ENCODE measurements at regions not wholly inside any gene's neighbourhood (a gene's known extent, or its start where the extent isn't known, plus 50 kb on each side); places are given as distances from the start of the nearest gene placed in this dataset.
A peak's percentile ranks its signal among the peaks of the same experiment; 100 is the strongest.
"Not testable (repeated sequence)": the region's sequence is repeated elsewhere in the genome, so short reads cannot be mapped to it uniquely, and the experiment has no call there.

DNA sequence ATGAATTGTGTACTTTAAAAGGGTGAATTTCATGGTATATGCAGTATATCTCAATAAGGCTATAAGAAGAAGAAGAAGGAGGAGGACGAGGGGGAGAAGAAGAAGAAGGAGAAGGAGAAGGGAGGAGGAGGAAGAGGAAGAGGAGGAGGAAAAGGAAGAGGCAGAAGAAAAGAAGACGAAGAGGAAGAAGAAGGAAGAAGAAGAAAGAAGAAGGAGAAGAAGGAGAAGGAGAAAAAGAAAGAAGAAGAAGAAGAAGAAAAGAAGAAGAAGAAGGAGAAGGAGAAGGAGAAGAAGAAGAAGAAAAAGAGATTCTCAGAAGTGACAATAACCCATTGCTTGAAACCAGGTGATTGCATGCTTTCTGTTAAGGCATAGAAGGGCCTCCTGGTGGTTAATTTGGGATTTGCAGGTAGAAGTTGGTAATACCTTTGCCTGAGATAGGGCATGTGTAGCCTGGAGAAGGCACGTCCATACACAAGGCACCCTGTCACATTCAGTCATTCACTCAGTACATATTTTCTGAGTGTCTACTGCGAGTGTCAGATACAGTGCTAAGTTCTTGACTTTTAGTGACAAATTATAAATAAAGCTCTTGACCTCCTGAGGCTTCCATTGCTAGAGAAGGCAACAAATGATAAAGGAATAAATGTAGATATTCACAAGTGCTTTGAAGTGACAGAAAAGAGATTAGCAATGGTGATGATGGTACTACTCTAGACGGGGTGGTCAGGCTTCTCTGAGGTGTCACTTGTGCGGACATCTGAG is 231.3 kb downstream of the NPR3 start:
- H3K27ac ChIP-seq = no peak overlapping the region
- no peaks in the 10 kb centered on the region; the same call in 1 of the 2 replicates for H3K27me3 ChIP-seq
- peak; percentile 33 to 71 for DNase-seq
- H3K4me3 ChIP-seq = no peak overlapping the region
- H3K36me3 ChIP-seq = no peaks in the 10 kb centered on the region
- no peaks in the 10 kb centered on the region for H3K4me1 ChIP-seq
- 0 out of 2 replicates have a peak, but pooled peaks cover 2% of the 10 kb centered on the region for H3K9me3 ChIP-seq (replicated peaks)

DNA sequence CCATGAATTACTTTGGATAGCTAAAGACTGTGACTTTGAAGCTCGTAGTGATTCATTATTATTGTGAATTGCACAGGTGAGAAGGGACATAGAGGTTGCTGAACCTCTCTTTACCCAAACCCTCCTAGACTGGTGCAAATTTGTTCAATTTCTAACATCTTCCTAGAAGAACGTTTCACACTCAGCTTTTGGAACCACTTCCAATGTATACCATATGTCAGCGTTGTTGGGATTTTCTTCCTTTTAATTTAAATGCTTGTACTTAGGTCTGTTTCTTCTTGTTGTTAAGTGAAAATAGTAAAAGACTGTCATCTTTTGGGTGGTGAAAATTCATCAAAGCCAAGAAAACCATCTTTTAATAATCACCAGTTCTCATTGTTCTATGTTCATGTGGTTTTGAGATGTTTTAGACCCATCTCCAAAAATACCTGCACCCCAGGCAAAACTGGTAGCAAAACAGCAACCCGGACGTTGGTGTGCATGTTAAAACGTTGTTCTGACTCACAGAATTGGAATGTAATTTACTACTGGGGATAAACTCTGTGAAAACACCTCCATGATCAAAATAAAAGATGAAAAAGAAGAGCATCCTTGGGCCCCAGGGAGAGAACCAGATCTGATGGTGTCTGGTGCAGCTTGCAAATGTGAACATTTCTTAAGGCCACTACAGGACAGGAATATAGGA is 238.3 kb downstream of the NPR3 start:
- H3K4me3 ChIP-seq = no peak overlapping the region
- H3K27me3 ChIP-seq = no peaks in the 10 kb centered on the region
- no peak for DNase-seq
- H3K36me3 ChIP-seq = no peaks in the 10 kb centered on the region
- H3K4me1 ChIP-seq = no peaks in the 10 kb centered on the region
- H3K9me3 ChIP-seq (replicated peaks) = no peaks in the 10 kb centered on the region
- no peak overlapping the region for H3K27ac ChIP-seq

DNA sequence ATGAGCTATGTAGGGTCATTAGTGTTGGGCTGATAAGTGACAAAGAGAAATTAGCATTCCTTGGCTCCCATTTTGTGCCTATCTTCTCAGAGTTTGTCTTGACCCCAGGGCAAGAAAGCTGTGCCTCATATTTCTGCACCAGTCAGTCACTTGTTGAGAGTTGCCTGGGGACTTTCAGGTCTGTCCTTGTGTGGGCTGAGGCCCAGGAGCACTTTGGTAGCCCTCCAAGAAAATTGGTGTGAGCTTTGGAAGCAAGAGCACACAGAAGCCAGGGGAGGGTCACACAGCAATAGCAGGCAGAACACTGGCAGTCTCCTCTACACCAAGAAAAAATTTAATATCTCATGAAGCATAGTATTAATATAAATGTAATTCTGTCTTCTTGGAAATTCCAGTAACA is 239.9 kb downstream of the NPR3 start:
- Histone ChIP-seq H3K27ac (no peak overlapping the region), H3K4me1 (no peaks in the 10 kb centered on the region), H3K27me3 (no peaks in the 10 kb centered on the region), H3K4me3 (no peak overlapping the region), H3K36me3 (no peaks in the 10 kb centered on the region), H3K9me3 (replicated peaks) (no peaks in the 10 kb centered on the region)
- DNase-seq = no peak

DNA sequence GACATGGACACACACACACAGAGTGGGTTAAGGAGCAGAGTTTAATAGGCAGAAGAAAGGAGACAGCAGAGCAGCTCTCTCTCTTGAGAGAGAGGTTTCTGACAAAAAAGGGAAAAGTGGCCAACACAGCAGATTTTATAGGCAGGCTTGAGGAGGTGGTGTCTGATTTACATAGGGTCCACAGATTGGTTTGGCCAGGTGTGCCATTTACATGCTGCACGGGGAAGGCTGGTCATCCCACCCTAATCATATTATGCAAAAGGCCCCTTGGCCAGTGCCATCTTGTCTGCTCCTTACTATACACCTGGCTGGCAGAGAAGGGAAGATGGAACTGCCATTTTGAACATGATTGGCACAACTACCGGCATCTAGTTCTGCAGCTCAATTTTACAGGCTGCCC is 240.8 kb downstream of the NPR3 start:
- no peak for DNase-seq
- Histone ChIP-seq H3K27me3 (no peaks in the 10 kb centered on the region), H3K4me3 (no peak overlapping the region), H3K9me3 (replicated peaks) (no peaks in the 10 kb centered on the region), H3K27ac (no peak overlapping the region), H3K4me1 (no peaks in the 10 kb centered on the region), H3K36me3 (no peaks in the 10 kb centered on the region)

DNA sequence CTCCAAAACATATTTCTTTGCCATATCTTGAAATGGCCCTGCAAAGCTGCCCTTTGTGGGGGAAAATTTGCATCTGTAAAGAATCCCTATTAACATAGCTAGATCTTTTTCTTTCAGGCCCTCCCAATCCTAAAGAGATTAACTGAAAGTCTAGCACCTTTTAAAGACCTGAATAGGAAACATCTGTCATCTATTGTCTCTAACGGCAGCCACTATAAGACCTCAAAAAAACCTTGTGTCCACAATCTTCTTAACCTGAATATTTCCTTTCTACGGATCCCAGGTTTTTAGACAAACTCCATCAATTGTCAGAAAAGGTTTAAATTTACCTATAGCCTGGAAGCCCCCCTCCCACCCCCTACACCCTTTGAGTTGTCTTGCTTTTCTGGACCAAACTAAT is 241.3 kb downstream of the NPR3 start:
- H3K36me3 ChIP-seq = not testable (repeated sequence)

DNA sequence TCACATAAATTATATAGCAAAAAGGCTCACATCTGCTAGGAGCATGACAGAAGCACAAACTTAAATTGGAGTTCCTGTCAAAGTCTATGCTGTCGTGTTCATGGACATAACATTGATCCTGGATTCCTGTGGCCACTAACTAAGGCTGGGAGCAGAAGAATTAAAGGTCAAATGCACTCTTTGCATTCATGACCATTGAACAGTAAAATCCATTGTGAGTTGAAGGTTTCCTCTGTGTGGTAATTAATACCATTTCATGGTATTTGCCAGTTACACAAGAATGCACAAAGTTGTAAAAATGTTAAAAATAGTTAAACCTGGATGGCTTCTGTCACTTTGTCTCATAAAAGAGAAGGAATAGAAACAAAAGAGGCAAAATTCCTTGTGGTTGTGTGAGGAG is 242.6 kb downstream of the NPR3 start:
- H3K36me3 ChIP-seq = no peaks in the 10 kb centered on the region
- DNase-seq = no peak
- no peak overlapping the region for H3K4me3 ChIP-seq
- no peaks in the 10 kb centered on the region for H3K9me3 ChIP-seq (replicated peaks)
- no peaks in the 10 kb centered on the region for H3K4me1 ChIP-seq
- H3K27me3 ChIP-seq = no peaks in the 10 kb centered on the region
- no peak overlapping the region for H3K27ac ChIP-seq

More for the DNA sequence above, 241.3 kb downstream of the NPR3 start:
- H3K27ac ChIP-seq; DNase-seq; H3K27me3 ChIP-seq; H3K4me1 ChIP-seq; H3K4me3 ChIP-seq; H3K9me3 ChIP-seq (replicated peaks): not testable (repeated sequence)

DNA sequence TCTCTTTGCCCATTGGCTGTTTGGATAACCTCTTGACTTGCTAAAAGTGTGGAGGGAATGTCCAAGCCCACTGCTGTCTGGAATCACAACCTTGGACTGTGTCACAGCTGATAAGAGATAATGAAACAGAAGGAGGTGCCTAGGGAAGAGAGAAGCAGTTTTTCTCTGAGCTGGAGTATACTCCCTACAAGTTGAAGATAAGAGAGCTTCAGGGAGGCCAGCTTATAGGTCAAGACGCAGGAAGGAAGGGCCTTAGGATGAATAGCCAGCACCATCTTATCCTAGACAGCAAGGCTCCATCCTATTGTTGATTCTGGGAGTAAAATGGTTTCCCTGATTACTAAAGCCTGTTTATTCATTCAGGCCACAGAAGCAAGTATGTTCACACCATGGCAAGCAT is 244.7 kb downstream of the NPR3 start:
- Histone ChIP-seq H3K27ac (no peak overlapping the region), H3K9me3 (replicated peaks) (no peaks in the 10 kb centered on the region), H3K27me3 (no peaks in the 10 kb centered on the region), H3K4me3 (no peak overlapping the region), H3K36me3 (no peaks in the 10 kb centered on the region), H3K4me1 (no peaks in the 10 kb centered on the region)
- no peak for DNase-seq

DNA sequence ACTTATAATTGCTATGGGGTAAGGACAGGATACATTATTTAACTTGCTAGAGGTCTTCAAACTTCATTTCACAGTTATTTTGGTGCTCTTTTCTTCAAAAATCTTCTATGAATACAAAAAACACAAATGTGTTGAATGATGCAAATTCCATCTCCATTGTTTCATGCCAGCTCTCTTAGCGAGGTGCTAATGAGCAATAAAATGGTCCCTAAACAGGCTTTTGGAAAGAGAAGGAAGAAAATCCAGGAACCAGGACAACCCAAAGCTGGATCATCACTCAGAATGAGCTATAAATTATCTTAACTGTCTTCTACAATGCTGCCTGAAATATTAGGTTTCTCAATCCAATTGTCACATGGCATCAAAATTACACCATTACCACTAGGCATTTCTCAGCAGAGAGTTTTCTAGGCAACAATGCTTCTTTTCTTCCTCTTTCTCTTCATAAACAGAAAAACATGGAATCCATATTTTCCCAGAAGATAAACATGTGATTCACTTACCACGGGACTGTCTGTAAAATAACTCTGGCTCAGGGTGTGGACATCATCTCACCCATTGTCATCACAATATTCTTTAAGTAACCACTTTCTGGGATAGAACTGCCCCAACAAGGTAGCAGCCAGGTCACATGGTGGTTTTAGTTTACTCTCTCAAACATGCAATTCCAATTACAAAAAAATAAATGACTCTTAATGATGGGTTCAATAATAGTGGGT is 249.4 kb downstream of the NPR3 start:
- no peak for DNase-seq
- no peak overlapping the region for H3K27ac ChIP-seq
- H3K4me1 ChIP-seq = no peaks in the 10 kb centered on the region
- no peak overlapping the region for H3K4me3 ChIP-seq
- H3K36me3 ChIP-seq = no peaks in the 10 kb centered on the region
- H3K27me3 ChIP-seq = no peaks in the 10 kb centered on the region
- H3K9me3 ChIP-seq (replicated peaks) = no peaks in the 10 kb centered on the region

DNA sequence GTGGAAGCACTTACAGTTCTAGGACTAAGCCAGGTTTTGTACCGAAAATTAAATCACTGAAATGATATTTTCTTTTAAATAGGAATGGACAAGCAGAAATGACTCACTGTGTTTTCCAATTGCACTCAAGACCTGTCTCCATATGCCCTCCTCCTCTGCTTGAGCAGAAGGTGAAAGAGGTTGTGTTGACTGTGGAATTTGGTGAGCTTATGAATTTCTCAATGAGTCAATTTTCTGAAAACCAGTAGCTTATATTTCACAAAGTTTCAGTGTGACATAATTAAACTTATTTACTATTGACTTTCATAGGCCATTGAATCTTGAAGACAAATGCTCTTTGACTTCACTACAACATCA is 249.9 kb downstream of the NPR3 start:
- no peak overlapping the region for H3K4me3 ChIP-seq
- no peaks in the 10 kb centered on the region for H3K9me3 ChIP-seq (replicated peaks)
- H3K36me3 ChIP-seq = no peaks in the 10 kb centered on the region
- H3K4me1 ChIP-seq = no peaks in the 10 kb centered on the region
- no peaks in the 10 kb centered on the region for H3K27me3 ChIP-seq
- no peak overlapping the region for H3K27ac ChIP-seq
- no peak for DNase-seq

DNA sequence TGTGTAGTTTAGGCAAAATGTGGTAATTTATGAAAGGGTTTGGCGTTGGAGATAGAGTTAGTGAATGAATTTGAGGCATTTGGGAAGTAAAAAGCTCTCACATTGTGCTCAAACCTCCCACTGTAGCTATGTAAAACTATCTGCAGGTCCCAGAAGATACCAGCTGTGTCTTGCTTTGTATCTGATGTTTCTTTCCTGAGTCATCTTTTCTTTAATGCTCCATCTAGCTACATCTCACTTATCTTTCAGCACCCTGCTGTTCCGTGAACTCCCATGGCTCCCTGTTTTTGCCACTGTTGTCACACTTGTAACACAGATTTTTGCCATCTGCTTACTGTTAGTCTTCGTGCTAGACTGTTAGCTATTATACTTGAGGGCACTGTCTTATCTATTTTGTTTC is 253.1 kb downstream of the NPR3 start:
- H3K4me1 ChIP-seq = no peaks in the 10 kb centered on the region
- H3K27me3 ChIP-seq = no peaks in the 10 kb centered on the region
- H3K27ac ChIP-seq = no peak overlapping the region
- no peaks in the 10 kb centered on the region for H3K36me3 ChIP-seq
- no peak overlapping the region for H3K4me3 ChIP-seq
- DNase-seq = no peak
- no peaks in the 10 kb centered on the region for H3K9me3 ChIP-seq (replicated peaks)

DNA sequence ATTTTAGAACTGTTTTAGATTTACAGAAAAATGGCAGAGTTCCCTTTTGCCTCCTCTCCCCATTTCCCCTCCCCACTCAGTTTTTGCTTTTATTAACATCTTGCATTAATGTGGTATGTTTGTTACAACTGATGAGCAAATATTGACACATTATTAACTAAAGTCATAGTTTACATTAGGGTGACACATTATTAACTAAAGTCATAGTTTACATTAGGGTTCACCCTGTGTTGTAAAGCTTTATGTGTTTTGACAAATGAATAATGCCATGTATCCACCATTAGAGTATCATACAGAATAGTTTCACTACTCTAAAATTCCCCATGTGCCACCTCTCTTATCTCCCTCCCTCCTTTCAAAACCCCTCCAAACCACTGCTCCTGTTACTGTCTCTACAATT is 262.5 kb downstream of the NPR3 start:
- H3K27ac ChIP-seq = no peak overlapping the region
- no peak overlapping the region for H3K4me3 ChIP-seq
- no peak for DNase-seq
- H3K36me3 ChIP-seq = no peaks in the 10 kb centered on the region
- no peaks in the 10 kb centered on the region for H3K27me3 ChIP-seq
- no peaks in the 10 kb centered on the region for H3K4me1 ChIP-seq
- H3K9me3 ChIP-seq (replicated peaks) = no peaks in the 10 kb centered on the region

DNA sequence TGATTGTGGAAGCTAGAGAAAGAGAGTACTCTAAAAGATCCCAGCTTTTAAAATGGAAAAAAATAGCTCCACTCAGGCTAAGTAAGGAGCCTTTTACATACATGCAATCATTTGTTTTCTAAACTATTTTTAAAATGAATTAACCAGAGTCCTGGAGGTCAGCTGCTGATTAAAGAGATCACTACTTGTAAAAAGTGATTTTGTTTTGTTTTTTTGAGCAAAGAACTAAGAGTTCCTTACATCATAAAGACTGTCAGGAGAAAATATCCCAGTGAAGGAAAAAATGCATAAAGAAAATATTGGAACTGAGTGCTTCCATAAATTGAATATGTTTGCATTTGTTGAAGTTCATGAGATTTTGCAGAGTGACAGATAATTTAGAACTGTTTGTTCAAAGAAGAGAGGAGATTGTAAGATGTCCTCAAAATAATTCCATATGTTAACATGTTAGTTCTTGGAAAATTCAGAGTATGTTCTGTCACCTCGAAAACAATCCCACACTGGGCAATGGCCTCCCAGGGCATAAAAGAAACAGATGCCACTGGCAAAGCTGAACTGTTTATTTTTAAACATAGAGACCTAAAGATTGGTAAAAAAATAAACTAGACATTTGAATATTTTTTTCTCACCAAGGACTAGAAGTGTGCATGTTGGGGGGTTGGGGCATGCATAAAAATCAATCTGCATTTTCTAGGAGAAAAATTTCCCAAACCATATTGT is 264.7 kb downstream of the NPR3 start:
- no peaks in the 10 kb centered on the region for H3K36me3 ChIP-seq
- H3K27ac ChIP-seq = no peak overlapping the region
- no peak for DNase-seq
- H3K27me3 ChIP-seq = no peaks in the 10 kb centered on the region
- no peak overlapping the region for H3K4me3 ChIP-seq
- H3K4me1 ChIP-seq = no peaks in the 10 kb centered on the region
- H3K9me3 ChIP-seq (replicated peaks) = no peaks in the 10 kb centered on the region

DNA sequence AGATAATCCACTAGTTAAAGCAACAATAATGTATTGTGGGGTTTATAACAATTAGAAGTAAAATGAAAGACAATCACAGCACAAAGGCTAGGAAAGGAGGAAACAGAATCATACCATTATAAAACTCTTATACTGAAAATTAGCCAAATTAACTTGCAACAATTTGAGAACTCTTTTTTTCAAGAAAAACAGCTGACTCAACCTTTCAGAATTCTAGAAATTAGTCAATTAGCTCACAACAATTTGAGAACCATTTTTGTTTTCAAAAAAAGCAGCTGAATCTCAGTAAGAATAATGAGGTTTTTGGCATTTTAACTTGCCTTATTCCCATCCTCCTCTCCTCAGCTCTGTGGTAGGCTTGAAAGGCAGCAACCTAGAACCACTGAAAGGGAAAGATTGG is 269.9 kb downstream of the NPR3 start:
- Histone ChIP-seq H3K27me3 (no peaks in the 10 kb centered on the region), H3K9me3 (replicated peaks) (no peaks in the 10 kb centered on the region), H3K36me3 (no peaks in the 10 kb centered on the region), H3K27ac (no peak overlapping the region), H3K4me1 (no peaks in the 10 kb centered on the region), H3K4me3 (no peak overlapping the region)
- DNase-seq = no peak

DNA sequence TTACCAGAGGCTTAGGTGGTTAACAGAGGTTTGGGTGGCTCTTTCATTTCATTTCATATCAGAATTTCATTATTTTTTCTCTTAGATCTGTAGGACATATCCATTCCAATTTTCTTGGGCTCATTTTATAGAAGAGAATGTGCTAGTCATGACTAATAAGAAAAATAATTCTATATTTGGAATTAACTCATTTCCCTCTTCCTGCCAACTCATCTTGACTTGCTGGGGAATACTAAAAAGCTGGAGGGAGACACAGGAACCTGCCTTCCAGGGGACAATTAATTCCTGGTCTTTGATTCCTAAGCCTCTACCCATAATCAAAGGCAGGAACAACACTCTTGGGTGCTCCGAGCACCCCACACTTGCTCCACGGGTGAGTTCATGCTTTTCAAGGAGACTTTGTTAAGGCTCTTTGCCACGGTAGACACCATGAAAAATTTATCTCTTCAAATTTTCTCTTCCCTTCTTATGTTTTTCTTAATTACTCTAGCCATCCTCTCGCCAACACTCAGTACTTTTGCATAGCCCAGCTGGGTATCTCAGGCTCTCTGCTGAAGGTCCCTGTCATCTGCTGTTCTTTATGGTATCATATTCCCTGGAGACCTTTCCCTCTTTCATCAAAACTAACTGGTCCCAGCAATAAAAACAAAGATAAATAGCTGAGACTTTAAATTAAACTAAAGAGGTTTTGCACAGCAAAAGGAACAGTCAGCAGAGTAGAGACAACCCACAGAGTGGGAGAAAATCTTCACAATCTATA is 273.9 kb downstream of the NPR3 start:
- H3K9me3 ChIP-seq (replicated peaks) = no peaks in the 10 kb centered on the region
- H3K4me1 ChIP-seq = no peaks in the 10 kb centered on the region
- H3K27ac ChIP-seq = no peak overlapping the region
- no peak overlapping the region for H3K4me3 ChIP-seq
- no peaks in the 10 kb centered on the region for H3K27me3 ChIP-seq
- no peaks in the 10 kb centered on the region for H3K36me3 ChIP-seq
- no peak for DNase-seq

Data from SJCRH30 (cell line).